ENCODE measurements at regions not wholly inside any gene's neighbourhood (a gene's known extent, or its start where the extent isn't known, plus 50 kb on each side); places are given as distances from the start of the nearest gene placed in this dataset.

DNA sequence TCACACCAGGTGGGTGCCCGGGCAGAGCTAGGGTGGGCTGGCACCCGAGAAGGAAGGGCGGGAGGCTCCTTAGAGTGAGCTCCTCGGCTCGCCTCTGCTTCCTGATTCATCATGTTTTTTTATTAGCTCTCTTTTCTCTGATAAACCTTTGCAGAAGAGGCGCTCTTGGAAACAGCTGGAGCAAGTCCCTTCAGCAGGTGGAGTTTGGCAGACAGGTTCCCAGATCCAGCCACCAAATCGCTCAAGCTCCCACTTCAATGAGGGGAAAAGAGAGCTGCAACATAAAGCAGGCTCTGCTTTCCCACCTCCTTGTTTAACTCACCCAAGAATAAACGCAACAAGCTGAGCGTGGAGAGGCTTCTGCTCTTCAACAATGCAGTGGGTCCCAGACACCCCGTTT lies 244.8 kb downstream of the TSHZ3 start:
- TF ChIP-seq ZNF70 (CRISPR knock-in tag; IDR thresholded peaks at IDR 0.05) (no peak), OSR1 (CRISPR knock-in tag; IDR thresholded peaks at IDR 0.05) (no peak), ZFP30 (CRISPR knock-in tag; IDR thresholded peaks at IDR 0.05) (no peak), PPARA (CRISPR knock-in tag; IDR thresholded peaks at IDR 0.05; ENCODE audit: borderline replicate concordance) (no peak), ZFP3 (CRISPR knock-in tag; IDR thresholded peaks at IDR 0.05) (no peak), ZNF565 (CRISPR knock-in tag; conservative IDR thresholded peaks at IDR 0.05; ENCODE audit: low read depth) (no peak), GLIS3 (CRISPR knock-in tag; IDR thresholded peaks at IDR 0.05) (no peak), ARNTL (CRISPR knock-in tag; IDR thresholded peaks at IDR 0.05; ENCODE audit: borderline replicate concordance, low read depth) (no peak), RARB (CRISPR knock-in tag; IDR thresholded peaks at IDR 0.05) (no peak), TCF4 (CRISPR knock-in tag; IDR thresholded peaks at IDR 0.05; ENCODE audit: borderline replicate concordance) (no peak), SNAI2 (CRISPR knock-in tag; IDR thresholded peaks at IDR 0.05) (no peak)
- TF ChIP-seq, protein P1, sequence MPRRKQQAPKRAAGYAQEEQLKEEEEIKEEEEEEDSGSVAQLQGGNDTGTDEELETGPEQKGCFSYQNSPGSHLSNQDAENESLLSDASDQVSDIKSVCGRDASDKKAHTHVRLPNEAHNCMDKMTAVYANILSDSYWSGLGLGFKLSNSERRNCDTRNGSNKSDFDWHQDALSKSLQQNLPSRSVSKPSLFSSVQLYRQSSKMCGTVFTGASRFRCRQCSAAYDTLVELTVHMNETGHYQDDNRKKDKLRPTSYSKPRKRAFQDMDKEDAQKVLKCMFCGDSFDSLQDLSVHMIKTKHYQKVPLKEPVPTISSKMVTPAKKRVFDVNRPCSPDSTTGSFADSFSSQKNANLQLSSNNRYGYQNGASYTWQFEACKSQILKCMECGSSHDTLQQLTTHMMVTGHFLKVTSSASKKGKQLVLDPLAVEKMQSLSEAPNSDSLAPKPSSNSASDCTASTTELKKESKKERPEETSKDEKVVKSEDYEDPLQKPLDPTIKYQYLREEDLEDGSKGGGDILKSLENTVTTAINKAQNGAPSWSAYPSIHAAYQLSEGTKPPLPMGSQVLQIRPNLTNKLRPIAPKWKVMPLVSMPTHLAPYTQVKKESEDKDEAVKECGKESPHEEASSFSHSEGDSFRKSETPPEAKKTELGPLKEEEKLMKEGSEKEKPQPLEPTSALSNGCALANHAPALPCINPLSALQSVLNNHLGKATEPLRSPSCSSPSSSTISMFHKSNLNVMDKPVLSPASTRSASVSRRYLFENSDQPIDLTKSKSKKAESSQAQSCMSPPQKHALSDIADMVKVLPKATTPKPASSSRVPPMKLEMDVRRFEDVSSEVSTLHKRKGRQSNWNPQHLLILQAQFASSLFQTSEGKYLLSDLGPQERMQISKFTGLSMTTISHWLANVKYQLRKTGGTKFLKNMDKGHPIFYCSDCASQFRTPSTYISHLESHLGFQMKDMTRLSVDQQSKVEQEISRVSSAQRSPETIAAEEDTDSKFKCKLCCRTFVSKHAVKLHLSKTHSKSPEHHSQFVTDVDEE (CRISPR knock-in tag; IDR thresholded peaks at IDR 0.05), result no peak
- TF ChIP-seq, protein P2, sequence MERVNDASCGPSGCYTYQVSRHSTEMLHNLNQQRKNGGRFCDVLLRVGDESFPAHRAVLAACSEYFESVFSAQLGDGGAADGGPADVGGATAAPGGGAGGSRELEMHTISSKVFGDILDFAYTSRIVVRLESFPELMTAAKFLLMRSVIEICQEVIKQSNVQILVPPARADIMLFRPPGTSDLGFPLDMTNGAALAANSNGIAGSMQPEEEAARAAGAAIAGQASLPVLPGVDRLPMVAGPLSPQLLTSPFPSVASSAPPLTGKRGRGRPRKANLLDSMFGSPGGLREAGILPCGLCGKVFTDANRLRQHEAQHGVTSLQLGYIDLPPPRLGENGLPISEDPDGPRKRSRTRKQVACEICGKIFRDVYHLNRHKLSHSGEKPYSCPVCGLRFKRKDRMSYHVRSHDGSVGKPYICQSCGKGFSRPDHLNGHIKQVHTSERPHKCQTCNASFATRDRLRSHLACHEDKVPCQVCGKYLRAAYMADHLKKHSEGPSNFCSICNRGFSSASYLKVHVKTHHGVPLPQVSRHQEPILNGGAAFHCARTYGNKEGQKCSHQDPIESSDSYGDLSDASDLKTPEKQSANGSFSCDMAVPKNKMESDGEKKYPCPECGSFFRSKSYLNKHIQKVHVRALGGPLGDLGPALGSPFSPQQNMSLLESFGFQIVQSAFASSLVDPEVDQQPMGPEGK (CRISPR knock-in tag; IDR thresholded peaks at IDR 0.05; ENCODE audit: borderline replicate concordance), result no peak

Data from SK-N-SH treated with all-trans-retinoic acid at 6 μM for 48 hours (cell line).